Ovary (tissue), 3 donors: ENCODE measurements at regions not wholly inside any gene's neighbourhood (a gene's known extent, or its start where the extent isn't known, plus 50 kb on each side); places are given as distances from the start of the nearest gene placed in this dataset.

Experiments used
- EP300 ChIP-seq: sonication (generic); formaldehyde crosslinking; IDR thresholded peaks from one replicate; pipeline ENCODE4 v1.6.1; 2017; ENCODE audit warnings: antibody characterized with exemption
- POLR2A ChIP-seq: fragments of 450-650 bp; IDR thresholded peaks from one replicate; pipeline ENCODE4 v1.6.1; 2017; ENCODE audit warnings: antibody characterized with exemption, mild to moderate bottlenecking, moderate library complexity
- TF ChIP-seq, protein P1 (sequence below), 3 donors: fragments of 450-650 bp in 2 of 3; fragments of 200-600 bp in 1 of 3; IDR thresholded peaks; one replicate each; pipeline versions ENCODE4 v1.5.1 to v1.8.0; 2016 to 2022; ENCODE audit warnings: antibody characterized with exemption in 3 of 3, mild to moderate bottlenecking in 1 of 3
- donor health status: DM: no; HTN: no; CAD: no.

- TF ChIP-seq POLR2A (no peak), EP300 (no peak)
- TF ChIP-seq, protein P1, sequence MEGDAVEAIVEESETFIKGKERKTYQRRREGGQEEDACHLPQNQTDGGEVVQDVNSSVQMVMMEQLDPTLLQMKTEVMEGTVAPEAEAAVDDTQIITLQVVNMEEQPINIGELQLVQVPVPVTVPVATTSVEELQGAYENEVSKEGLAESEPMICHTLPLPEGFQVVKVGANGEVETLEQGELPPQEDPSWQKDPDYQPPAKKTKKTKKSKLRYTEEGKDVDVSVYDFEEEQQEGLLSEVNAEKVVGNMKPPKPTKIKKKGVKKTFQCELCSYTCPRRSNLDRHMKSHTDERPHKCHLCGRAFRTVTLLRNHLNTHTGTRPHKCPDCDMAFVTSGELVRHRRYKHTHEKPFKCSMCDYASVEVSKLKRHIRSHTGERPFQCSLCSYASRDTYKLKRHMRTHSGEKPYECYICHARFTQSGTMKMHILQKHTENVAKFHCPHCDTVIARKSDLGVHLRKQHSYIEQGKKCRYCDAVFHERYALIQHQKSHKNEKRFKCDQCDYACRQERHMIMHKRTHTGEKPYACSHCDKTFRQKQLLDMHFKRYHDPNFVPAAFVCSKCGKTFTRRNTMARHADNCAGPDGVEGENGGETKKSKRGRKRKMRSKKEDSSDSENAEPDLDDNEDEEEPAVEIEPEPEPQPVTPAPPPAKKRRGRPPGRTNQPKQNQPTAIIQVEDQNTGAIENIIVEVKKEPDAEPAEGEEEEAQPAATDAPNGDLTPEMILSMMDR (IDR thresholded peaks at IDR 0.05): no peak
Measured at GRCh38 chr11:128310005-128310404, 277.4 kb downstream of the ETS1 start.
